M059J (cell line): ENCODE measurements at regions not wholly inside any gene's neighbourhood (a gene's known extent, or its start where the extent isn't known, plus 50 kb on each side); places are given as distances from the start of the nearest gene placed in this dataset.
"Not testable (repeated sequence)": the region's sequence is repeated elsewhere in the genome, so short reads cannot be mapped to it uniquely, and the experiment has no call there.

ENCODE experiments used
- DNase-seq: peaks from one replicate; pipeline ENCODE4 v3.0.0-alpha.2; 2012; ENCODE audit warnings: low read depth

DNA sequence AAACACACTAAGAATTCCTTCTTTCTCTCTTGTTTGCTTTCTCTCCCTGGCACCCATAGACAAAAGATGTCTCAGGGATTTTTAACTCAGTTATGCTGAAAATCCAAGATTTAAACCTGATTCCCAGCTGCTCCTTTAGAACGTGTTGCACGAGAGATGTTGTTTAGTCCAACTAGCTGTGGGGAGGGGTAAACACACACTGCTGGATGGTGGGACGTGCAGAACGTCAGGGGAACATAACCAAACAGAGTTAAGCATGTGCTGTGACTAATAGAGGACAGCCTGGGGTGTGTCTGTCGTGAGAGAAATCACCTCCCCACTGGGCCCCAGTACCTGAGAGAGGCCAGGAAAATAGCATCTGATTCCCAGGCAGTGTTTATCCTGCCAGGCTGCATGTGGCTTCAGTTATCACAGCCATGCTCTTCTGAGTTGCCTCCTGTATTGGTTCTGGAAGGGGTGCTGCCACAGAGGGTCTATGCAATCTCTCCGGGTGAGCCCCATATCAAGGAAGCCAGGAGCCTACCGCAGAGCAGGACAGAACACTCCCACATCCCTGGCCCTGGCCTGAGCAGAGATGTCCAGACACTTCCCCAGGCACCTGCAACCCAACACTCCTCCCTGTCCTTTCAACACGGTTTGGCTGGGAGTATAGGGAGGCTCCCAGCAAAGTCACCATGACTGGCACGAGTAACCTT, 112.7 kb upstream of the EGLN3 start:
- peak; percentile 55 for DNase-seq

DNA sequence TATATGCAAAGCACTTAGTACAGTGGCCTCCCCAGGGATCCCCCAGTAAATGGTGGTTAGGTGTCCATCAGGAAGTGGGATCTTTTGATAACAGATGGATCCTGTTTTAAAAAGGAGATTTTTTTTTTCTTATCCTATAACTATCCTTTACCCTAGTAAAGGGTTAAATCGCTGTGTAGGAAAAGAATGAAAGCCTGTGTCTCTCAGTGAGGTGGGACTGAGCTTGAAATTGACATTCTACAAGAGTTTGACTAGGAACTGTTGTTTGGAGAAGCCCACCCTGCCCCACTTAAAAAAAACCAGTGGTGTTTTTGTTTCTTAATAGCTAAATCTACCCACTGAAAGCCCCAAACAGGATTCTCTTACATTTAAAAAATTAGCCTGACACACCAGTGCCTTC, 112.2 kb upstream of the EGLN3 start:
- no peak for DNase-seq

GRCh38 chr14:34062353-34062973, 111.6 kb upstream of the EGLN3 start:
- no peak for DNase-seq

DNA sequence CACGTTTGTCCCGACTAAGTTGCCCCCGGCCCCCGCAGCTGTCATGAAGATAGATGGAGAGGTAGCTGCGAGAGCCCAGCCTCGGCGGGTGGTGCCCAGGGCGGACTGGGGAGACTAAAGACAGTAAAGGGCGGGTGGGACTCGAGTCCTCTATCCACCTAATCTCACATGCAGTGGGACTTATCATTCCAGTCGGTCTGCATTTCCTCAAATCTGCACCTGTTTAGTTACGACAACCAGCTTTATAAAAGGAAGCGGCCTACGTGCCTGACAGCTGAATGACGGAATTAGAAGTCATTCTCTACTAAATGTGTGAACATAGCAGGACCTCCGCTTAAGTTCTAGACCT, 109.8 kb upstream of the EGLN3 start:
- DNase-seq = no peak

GRCh38 chr14:34059925-34060650, 109.2 kb upstream of the EGLN3 start:
- DNase-seq = peak; percentile 78

GRCh38 chr14:34059037-34059924, 108.4 kb upstream of the EGLN3 start:
- peak; percentile 67 for DNase-seq

GRCh38 chr14:34058510-34058909, 107.6 kb upstream of the EGLN3 start:
- no peak for DNase-seq

GRCh38 chr14:34056046-34056445, 105.2 kb upstream of the EGLN3 start:
- DNase-seq = no peak

DNA sequence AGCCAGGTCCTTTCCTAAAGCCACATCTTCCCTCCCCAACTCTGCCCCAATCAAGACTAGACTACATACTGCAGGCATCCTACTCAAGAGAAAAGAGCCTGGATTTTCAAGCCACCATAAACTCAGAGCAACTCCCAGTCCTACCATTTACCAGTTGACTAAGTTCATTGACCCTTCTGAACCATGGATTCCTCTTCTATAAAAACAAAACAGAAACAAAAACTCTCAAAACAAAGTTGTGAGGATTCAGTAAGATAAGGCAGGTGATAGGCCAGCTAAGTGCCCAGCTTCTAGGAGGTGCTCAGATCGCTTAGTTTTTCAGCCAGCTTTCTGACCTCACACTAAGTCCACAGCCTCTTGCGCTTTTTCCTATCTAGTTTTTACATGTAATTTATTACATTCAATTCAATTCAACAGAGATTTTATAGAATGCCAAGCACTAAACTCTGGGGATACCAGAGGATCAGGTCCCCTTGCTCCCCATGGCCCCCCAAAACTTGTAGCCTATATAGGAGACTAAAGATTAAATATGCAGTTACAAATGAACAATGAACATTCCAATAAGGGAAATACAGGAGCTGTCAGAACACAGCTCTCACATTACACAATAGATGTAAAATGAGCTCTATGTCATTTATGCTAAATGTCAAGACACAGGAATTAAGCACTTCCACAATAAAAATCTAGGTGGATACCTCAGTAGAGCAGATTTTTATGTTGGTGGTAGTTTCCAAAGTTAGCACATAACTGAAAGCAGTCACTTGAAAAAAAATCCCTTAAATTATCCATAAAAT, 104.5 kb upstream of the EGLN3 start:
- no peak for DNase-seq

DNA sequence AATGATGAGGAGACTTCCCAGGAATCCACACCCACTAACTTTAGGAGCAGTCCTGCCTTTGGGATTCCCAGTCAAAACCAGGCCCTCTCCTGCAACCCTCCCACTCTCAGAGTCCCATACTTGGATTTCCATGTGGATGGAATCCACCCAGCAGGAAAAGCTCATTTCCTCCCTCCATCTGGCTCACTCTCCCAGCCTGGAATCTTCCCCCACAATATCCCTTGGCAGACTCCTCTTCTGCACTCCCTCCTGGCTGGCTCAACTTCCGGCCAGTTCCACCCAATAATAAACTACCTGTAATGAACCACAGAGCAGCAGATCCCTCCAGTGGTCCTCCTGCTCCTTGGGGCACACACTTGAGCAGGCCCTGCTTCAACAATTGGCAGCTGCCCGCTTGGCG, 102.8 kb upstream of the EGLN3 start:
- DNase-seq = peak; percentile 54

DNA sequence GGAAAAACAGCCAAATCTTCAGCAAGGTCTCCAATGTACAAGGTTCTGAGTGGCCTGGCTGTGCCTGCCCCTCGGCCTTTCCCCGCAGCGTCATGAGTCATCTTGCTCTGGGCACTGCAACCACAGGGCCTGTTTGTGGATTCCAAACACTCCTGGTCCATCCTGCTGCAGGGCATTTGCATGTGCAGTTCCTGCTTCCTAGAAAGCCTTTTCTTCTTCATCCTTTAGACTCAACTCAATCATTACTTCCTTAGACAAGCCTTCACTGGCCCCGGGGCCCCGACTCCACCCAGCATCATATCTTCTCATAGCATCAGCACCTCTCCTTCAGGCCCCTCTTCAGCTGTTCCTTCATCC, 101.8 kb upstream of the EGLN3 start:
- DNase-seq = peak; percentile 89

- DNase-seq = peak; percentile 88
These were observed 101.2 kb upstream of the EGLN3 start for GRCh38 chr14:34051966-34052657.

DNA sequence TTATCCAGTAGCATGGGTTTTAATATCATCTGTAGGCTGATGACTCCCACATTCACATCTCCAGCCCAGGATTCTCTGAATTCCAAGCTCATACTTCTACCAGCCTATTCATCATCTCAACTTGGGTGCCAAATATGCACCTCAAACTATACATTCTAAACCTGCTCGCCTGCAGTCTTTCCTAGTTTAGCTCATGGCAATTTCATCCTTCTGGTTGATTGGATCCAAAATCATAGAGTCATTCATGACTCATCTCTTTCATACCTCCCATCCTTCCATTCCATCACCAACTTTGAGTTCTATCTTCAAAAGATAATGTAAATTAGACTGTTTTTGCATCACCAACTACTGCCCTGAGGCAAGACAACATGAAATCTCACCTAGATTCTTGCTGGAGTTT, 99.7 kb upstream of the EGLN3 start:
- peak; percentile 50 for DNase-seq

GRCh38 chr14:34049790-34050189, 98.9 kb upstream of the EGLN3 start:
- no peak for DNase-seq

DNA sequence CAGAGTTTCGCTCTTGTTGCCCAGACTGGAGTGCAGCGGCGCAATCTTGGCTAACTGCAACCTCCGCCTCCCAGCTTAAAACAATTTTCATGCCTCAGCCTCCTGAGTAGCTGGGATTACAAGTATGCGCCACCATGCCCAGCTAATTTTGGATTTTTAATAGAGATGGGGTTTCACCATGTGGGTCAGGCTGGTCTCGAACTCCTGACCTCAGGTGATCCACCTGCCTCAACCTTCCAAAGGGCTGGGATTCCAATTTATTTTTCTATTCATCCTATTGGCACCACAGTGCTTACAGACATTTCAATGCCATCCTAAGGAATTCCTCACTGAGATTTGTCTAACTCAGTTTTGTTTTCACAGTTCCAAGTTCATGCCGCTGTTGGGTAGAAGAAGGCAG, 98.3 kb upstream of the EGLN3 start:
- not testable (repeated sequence) for DNase-seq

DNA sequence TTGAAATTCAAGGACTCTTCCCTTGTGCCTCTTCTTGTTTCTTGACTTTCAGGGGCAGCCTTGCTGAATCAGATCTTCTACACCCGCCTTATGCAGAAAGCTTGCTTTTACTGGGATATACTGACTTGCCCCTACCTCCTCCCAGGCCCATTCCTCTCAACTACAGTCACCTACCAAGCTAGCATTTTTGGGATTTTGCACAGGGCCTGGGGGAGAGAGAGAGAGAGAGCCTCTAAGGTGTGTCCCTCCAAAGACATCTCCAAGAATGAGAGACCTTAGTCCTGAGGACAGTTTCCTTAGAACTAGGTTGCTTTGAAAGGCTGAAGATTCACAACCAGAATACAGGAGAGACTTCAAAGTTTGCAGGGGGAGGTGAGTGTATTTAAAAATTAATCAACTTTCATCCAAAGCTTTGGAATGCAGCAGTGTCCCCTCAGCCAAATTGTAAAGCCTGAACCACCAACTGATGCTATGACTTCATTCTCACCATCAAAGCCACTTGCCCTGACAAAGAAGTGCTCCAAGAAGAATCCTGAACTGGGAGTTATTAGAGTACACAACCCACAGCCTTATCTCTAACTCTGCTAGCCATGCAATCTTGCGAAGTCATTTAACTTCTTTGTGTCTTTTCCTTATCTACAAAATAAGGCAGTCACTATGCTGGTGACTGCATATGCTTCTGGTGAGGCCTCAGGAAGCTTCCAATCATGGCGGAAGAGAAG, 96.1 kb upstream of the EGLN3 start:
- DNase-seq = no peak

DNA sequence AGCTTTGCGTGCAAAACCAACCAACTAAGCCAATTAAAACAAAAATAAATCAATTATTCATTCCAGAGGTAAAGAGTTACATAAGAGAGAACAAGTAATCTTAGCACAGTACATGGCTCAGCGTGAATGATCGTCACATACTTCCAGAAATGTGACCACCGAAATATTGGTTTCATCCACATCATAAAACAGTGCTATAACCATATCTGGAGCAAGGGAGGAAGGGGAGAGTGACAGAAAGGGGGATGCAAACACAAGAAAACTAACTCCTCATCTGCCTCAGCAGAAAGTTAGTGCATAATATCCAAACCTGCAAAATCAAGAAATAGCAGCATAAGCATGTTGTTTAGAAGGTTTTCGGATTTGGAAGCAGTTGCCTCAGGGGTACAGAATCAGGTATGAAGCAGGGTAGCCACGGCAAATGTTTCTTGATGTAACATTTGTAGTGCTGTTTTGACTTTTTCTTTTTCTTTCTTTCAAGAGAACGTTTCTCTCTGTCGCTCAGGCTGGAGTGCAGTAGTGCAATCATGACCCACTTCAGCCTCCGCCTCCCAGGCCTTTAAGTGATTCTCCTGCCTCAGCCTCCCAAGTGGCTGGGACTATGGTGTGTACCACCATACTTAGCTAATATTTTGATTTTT, 93.9 kb upstream of the EGLN3 start:
- no peak for DNase-seq

GRCh38 chr14:34044373-34044637, 93.4 kb upstream of the EGLN3 start:
- DNase-seq = no peak

- peak; percentile 87 for DNase-seq
These were observed 92.9 kb upstream of the EGLN3 start for GRCh38 chr14:34043627-34044372.
